Medulla oblongata (tissue), 1 donor: ENCODE measurements at regions not wholly inside any gene's neighbourhood (a gene's known extent, or its start where the extent isn't known, plus 50 kb on each side); places are given as distances from the start of the nearest gene placed in this dataset.
A peak's percentile ranks its signal among the peaks of the same experiment; 100 is the strongest.
"Not testable (repeated sequence)": the region's sequence is repeated elsewhere in the genome, so short reads cannot be mapped to it uniquely, and the experiment has no call there.

Experiments used
- DNase-seq: peaks from one replicate; pipeline ENCODE4 v3.0.0-alpha.2; 2015; ENCODE audit errors: extremely low spot score

GRCh38 chr9:30942852-30943251 lies 1441.6 kb upstream of the ACO1 start:
- not testable (repeated sequence) for DNase-seq

DNA sequence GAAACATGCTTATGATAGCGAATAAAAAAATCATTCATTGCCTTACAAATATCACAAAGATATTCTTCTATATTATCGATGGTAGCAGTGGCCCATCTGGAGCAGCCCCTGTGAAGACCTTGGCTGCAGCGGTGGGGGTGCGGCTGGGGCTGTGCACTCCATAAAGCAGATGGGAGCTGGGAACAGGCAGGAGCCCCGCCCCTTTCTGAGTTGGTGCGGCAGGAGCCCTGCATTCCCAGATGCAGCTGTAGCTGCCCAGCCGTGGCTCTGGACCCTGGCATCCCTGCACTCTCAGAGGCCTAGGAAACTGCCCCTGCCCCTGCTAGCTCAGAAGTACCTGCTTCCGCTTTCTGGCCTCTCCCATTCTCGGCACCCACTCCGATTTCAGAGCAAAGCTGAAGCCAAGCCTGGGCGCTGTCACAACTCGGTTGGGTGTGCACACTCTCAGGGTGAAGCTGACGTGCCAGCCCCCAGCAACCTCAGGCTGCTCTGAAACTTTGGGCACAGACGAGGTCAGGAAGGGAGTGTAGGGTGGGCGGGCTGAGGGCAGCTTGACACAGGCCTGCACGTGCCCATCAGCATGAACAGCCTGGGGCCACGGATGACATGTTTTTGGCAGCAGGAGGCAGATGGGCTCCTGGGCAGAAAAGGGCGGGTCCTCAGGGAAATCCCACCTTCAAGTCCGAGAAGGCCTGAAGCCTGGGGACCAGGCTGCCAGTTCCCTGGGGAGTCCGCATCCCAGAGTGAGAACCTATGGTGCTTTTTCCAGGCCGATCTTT lies 1440.8 kb upstream of the ACO1 start:
- DNase-seq: no peak

DNA sequence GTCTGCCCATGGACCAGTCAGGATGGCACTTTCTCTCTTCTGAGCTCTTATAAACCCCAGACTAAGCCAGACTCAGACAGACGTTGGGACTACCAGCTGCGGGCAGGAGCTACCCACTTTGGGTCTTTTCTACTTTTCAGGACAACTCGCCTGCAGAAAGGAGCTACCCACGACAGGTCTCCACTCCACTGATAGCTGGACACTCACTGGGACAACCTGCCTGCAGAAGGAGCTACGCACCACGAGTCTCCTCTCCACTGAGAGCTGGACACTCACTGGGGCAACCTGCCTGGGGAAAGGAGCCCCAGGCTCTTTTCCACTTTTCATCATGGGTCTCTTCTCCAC lies 1440.2 kb upstream of the ACO1 start:
- no peak for DNase-seq

DNA sequence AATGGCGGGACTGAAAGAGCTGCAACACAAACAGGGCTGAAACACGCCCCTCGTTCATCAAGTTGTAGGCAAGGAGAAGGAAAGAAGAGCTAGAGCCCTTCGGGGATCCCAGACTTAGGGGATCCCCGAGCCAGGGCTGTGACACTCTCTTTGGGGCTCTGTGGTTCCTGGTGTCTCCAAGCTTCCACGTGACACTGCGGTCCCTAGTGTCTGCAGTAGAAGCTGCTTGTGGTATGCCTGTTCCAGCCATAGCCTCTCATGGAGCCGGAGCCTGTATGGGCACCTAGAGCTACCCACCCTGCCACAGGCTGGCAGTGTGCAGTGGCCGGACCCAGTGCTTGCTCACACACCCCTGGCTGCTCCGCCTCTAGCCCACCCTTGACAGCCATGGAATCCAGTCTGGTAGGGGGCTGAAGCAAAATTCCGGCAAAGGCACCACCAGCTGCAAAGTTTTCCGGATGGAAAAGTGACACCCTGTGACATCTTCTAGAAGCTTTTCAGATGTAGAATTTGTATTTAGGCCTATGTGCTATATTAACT lies 1439.6 kb upstream of the ACO1 start:
- DNase-seq: no peak

DNA sequence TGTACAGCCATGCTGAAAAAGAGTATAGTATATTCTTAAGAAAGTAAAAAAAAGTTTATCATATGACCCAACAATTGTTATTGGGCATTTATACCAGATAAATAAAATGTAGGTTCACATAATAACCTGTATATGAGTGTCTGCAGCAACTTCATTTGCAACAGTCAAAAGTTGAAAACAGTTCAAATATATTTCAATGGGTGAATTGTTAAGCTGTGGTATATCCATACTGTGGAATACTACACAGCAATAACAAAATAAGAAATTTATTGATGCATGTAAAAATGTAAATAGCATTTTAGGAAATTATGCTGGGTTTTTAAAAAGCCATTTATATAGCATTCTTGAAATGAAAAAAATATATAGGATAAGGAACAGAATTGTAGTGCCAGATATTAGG lies 1420.1 kb upstream of the ACO1 start:
- DNase-seq: no peak

DNA sequence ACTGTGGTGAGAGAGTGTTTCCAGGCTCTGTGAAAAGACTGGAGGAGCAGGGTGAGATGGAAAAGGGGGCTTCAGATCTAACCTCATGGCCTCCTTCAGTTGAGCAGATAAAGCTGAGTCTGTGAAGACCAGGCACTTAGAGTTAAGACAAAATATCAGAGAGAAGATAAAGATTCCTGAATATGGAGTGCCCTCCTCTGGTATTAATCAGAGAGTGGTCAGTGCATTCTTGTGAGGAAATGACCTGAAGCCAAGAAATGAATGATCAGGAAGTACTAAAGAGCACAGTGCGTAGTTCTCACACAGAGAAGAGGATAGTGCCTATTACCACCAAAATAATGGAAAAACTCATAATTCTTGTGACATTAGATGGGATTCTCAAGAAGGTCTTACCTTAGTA lies 1417.0 kb upstream of the ACO1 start:
- DNase-seq: peak; percentile 37

- DNase-seq: no peak
Observed at GRCh38 chr9:30970186-30970585, 1414.3 kb upstream of the ACO1 start.

DNA sequence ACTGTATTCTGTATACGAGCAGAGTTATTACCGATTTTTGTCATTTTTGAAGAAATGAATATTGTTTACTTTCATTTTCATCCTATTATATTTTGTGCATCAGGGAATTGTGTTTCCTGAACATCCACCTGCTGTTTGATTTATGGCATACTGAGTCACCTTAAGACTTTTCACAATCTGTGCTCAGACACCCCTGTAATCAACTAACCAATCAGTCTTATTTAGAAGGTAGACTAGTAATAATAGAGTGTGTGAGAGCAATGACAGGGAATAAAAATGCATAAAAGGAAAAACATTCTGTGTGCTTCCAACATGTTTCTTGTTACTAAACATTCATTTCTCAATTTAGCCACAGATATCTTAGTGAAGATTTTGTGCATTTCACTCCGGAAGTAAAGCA lies 1413.6 kb upstream of the ACO1 start:
- DNase-seq: no peak

GRCh38 chr9:30972654-30973053 lies 1411.8 kb upstream of the ACO1 start:
- no peak for DNase-seq

DNA sequence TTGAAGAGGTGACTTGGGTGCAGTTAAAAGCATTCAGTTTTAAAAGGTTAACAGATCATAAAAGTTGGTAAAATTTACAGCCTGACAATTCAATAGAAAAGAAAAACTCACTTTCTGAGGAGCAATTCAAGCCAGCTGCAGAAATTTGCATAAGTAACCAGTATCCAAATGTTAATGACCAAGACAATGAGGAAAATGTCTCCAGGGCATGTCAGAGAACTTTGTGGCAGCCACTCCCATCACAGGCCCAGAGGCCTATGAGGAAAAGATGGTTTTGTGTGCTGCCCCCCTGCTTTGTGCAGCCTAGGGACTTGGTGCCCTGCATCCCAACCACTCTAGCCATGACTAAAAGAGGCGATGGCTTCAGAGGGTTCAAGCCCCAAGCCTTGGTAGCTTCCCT lies 1406.5 kb upstream of the ACO1 start:
- no peak for DNase-seq

DNA sequence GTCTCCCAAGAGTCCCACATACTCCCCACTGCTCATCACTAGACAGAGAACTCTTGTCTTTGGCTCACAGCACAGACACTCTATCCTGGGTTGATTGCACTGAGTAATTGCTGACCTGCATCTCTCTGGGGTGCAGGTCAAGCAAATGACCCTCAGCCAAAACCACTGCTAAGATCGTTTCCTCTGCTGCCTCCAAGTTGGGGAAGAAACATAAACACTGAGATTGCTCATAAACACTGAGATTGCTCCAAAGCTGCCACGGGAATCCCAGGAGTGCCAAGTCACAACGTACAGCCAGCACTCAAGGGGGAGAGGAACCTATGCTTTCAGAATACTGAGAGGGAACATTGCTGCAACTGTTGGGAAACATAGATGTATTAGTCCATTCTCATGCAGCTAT lies 1402.1 kb upstream of the ACO1 start:
- DNase-seq: no peak

- DNase-seq: no peak
Observed at GRCh38 chr9:30995956-30996738, 1388.3 kb upstream of the ACO1 start.

- no peak for DNase-seq
Observed at GRCh38 chr9:30996761-30997160, 1387.7 kb upstream of the ACO1 start.

GRCh38 chr9:30997291-30997690 lies 1387.2 kb upstream of the ACO1 start:
- no peak for DNase-seq

GRCh38 chr9:31005086-31005665 lies 1379.3 kb upstream of the ACO1 start:
- no peak for DNase-seq

DNA sequence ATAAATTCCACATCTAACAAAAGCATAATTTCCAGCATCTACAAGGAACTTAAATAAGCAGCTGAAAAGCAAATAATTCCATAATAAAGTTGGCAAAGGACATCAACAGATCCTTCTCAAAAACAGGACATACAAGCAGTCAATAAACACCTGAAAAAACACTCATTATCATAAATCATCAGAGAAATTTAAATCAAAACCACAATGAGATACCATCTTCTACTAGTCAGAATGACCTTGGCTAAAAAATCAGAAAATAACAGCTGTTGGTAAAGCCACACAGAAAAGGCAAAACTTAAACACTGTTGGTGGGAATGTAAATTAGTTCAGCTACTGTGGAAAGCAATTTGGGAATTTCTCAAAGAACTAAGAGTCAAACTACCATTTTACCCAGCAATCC lies 1371.1 kb upstream of the ACO1 start:
- no peak for DNase-seq

- DNase-seq: no peak
Observed at GRCh38 chr9:31023847-31024246, 1360.6 kb upstream of the ACO1 start.

- DNase-seq: no peak
Observed at GRCh38 chr9:31027678-31028077, 1356.8 kb upstream of the ACO1 start.

DNA sequence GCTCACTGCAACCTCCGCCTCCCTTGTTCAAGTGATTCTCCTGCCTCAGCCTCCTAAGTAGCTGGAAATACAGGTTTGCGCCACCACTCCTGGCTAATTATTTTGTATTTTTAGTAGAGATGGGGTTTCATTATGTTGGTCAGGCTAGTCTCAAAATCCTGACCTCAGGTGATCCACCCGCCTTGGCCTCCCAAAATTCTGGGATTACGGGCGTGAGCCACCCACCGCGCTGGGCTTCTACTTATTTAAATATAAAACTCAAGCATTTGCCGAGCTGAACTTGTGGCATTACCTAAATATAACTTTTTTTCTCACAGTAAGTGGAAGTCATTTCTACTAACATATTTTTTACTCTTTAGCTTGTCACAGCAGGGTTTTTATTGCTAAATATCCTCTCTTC lies 1356.3 kb upstream of the ACO1 start:
- no peak for DNase-seq

GRCh38 chr9:31030741-31031202 lies 1353.7 kb upstream of the ACO1 start:
- DNase-seq: peak; percentile 3

GRCh38 chr9:31032206-31032605 lies 1352.2 kb upstream of the ACO1 start:
- DNase-seq: no peak

- no peak for DNase-seq
Observed at GRCh38 chr9:31034311-31034710, 1350.1 kb upstream of the ACO1 start.

- no peak for DNase-seq
Observed at GRCh38 chr9:31040564-31040963, 1343.9 kb upstream of the ACO1 start.
